H1 (cell line): ENCODE measurements at regions not wholly inside any gene's neighbourhood (a gene's known extent, or its start where the extent isn't known, plus 50 kb on each side); places are given as distances from the start of the nearest gene placed in this dataset.

Source experiments
- CTCF ChIP-seq, 3 experiments: IDR thresholded peaks; 1 replicate in 2 of 3; 2 replicates in 1 of 3; pipeline versions ENCODE4 v1.5.1 to v1.6.1; 2011; ENCODE audit warnings: low read length in 3 of 3, mild to moderate bottlenecking in 3 of 3, inconsistent platforms in 2 of 3, low read depth in 1 of 3, moderate library complexity in 1 of 3; ENCODE audit not compliant: insufficient read depth in 1 of 3; ENCODE audit errors: control extremely low read depth in 1 of 3

- no peak for TF ChIP-seq CTCF (IDR thresholded peaks at IDR 0.05; ENCODE audit: control extremely low read depth in 1 of 3, insufficient read depth in 1 of 3, low read depth in 1 of 3, low read length in 3 of 3)
- TF ChIP-seq, all 59 proteins: peak for 0
Observed at GRCh38 chr12:11569716-11570115, 79.8 kb upstream of the ETV6 start (continued).
